Inflammatory macrophage (primary cell): ENCODE measurements at regions not wholly inside any gene's neighbourhood (a gene's known extent, or its start where the extent isn't known, plus 50 kb on each side); places are given as distances from the start of the nearest gene placed in this dataset.
"Not testable (repeated sequence)": the region's sequence is repeated elsewhere in the genome, so short reads cannot be mapped to it uniquely, and the experiment has no call there.

Source experiments
- DNase-seq, 2 donors: peaks; one replicate each; pipeline ENCODE4 v3.0.0-alpha.2; 2020 to 2022

DNA sequence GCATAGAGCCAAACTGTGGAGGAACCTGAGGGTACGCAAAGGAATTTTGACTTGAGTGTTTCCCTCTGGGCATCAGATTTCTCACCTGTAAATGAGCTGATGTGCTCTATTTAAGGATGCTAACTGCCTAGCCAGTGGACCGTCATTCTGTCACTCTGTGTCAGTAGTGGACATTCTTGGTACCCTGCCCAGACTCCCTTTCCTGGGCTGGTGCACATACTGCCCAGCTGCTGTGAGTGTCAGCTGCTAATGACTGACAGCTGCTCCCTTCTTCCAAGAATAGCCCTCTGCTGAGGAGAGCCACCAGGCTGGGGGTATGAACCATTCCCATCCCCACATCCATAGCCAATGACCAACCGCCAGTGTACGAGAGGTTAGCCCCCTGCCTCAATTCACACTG is 193.1 kb upstream of the DAB1 start:
- DNase-seq, result no peak

DNA sequence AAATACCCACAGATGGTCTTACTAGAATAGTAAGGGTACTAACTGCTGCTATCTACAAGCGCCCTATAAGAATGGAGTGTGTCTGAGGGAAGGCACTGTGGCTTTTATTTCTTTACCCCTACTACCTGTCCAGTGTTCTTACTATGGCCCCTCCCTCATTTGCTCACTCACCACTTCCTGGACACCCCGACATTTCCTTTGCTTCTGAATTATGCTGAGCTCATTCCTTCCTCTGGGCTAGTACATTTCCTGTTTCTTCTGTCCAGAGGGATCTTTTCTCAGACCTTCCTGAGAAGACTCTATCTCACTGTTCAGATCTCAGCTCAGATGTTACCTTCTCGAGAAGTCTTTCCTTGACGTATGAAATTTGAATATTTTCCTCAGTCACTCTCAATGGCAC is 192.1 kb upstream of the DAB1 start:
- DNase-seq, result no peak

- DNase-seq, result no peak
Observed at GRCh38 chr1:57612833-57613232, 189.0 kb upstream of the DAB1 start.

DNA sequence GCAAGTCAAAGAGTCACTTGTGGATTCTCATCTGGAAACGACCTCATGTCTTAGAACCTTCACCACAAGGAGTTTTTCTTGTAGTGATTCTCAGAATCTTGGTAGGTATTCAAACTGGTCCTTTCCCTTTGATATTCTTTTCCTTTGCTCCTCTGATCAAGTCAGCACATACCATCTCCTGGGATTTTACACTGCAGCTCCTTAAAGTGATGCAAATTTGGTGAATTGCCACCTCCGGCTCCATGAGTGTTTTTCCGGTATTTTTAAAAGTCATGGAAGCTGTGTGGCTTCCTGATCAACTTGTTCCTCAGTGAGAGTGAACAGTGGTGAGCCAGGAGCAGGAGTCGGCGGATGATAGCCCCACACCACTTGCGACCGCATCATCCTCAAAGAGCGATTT is 182.1 kb upstream of the DAB1 start:
- no peak for DNase-seq

GRCh38 chr1:57603696-57604095 is 179.8 kb upstream of the DAB1 start:
- DNase-seq, result no peak

GRCh38 chr1:57600424-57600823 is 176.6 kb upstream of the DAB1 start:
- DNase-seq, result no peak

GRCh38 chr1:57599236-57599994 is 175.6 kb upstream of the DAB1 start:
- no peak for DNase-seq

DNA sequence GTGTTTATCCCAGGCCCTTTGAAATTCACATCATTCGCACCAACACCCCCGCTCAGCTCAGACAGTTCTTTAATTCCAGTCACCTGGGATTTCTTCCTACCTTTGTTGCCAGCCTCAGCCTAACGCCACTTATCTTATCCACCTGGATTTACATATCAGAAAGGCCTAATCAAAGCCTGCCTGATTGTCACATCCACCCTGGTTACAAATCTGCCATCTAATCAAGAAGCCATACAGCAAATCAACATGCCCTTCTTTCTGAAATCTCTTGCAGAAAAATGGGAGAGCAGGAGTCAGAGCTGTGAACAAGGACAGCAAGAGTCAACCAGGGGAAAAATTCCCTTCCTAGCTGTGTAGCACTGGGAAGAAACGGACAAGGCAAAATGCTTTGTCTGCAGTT is 173.2 kb upstream of the DAB1 start:
- no peak for DNase-seq

DNA sequence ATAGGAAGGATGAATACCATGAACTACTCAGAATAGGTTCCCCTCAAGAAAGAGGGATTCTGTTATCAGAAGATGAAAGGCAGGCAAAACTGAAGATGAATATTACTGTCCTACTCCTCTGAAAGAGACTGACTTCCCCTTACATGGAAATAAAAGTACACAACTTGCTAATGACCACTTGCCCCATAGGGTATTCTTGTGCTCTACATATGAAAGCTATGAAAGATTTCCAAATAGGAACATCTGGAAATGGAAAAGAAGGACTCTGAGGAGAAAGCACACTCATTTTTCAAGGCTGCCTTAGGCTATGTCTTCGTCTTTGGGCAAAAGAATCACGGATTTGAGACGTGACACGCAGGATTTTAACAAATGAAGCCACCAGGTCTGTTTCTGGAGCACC is 170.1 kb upstream of the DAB1 start:
- DNase-seq, result no peak

GRCh38 chr1:57591842-57592241 is 168.0 kb upstream of the DAB1 start:
- DNase-seq, result no peak

DNA sequence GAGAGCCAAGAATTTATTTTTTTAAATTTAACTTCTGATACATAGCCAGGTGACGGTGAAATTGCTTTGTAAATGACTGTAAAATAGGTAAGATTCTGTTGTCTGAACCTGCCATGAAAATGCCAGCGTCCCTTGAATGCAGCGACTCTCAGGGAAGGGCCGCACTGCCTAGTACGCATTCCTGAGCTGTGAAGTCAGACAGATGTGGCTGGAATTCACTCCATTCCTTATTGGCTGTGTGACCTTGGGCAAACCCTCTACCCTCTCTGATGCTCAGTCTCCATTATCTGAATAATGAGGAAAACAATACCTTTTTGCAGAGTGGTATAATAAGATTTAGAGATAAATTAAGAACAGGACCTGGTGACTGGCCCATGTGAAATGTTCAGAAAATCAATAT is 167.1 kb upstream of the DAB1 start:
- no peak for DNase-seq

DNA sequence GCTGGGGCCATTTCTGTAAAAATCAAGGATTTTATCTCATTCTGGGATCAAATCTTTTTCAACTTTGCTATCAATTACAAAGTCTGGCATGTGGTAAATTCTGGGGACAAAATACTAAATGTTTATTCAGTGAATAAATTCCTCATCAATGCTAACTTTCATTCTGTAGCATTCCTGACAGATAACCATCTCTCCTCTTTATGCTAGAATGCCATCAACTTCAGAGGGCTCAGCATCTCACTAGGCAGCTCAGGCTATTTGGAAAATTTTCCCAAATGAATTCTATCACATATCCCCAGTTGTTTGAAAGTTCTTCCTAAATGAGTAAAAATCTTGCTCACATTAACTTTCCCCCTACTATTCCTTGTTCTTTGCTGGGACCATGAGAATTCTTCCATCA is 163.0 kb upstream of the DAB1 start:
- DNase-seq, result no peak

DNA sequence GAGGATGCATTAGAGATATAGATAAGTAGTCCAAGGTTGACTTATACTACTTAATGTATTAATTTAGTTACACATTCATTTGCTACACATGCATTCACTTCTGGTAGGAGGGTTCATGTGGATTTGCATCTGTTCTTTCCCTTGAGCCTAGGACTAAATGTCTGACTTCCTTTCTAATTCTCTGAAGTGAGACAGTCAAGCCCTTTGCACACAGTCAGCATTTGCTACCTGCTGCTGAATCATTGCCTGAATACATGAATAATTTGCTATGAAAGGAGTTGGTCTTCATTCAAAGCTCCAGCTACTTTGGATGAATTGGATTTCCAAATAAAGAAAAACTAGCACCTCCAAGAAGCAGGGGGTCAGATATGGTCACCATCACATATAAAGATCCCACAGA is 154.8 kb upstream of the DAB1 start:
- no peak for DNase-seq

GRCh38 chr1:57578099-57578498 is 154.2 kb upstream of the DAB1 start:
- DNase-seq, result no peak

DNA sequence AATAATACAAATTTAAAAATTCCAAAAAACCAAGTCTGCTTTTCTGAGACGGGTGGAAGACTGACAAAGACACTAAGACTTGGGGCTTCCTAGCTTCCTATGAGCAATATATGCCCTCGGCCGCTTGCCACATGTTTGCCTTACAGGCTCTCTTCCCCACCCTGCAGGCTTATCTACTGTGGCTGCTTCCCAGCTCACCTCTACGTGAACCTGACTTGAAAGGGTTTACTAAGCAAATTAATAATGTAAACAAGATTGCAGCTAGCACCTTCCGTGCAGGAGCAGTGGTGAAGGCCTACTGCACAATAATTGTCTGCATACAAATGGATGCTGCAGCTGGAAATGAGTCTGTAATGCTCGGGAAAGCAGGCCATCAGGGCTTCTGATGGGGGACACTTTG is 152.9 kb upstream of the DAB1 start:
- no peak for DNase-seq

- DNase-seq, result no peak
Observed at GRCh38 chr1:57572016-57572415, 148.2 kb upstream of the DAB1 start.

GRCh38 chr1:57558066-57558465 is 134.2 kb upstream of the DAB1 start:
- not testable (repeated sequence) for DNase-seq

- DNase-seq, result no peak
Observed at GRCh38 chr1:57553666-57554065, 129.8 kb upstream of the DAB1 start.

DNA sequence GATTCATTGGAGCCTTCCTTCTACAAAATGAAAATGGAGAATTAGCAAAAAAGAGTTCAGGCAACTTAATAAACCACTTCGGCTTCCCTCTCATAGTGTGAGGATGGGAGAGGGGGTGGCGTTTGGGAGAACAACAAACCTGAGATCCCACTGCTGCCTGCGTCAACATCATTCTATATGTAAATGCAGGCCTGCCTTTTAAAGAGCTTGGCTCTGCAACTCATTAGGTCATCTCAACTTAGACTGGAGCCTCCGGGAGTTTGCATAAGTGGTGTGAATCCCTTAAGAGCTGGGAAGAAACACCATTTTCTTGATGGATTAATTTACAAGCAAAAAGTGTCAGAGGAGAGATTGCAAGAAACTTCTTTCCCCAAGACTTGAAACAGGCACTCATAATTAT is 127.6 kb upstream of the DAB1 start:
- no peak for DNase-seq

GRCh38 chr1:57550092-57550491 is 126.2 kb upstream of the DAB1 start:
- no peak for DNase-seq

DNA sequence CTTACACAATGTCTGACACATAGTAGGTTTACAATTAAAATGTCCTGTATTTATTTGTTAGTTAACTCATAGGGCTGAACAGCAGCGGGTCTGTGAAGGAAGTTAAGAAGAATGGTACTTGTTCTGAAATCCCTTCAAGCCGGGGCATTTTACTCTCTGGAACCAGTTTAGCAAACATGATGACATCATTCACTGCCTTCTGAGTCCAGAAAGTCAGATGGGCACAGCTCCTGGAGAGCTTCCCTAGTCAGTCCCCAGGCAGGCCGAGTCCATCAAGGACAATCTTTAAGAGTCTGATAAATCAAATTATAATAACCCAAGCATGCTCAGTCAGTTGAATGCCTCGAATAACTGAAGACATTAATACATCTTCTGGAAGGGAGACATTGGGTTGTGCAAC is 125.4 kb upstream of the DAB1 start:
- no peak for DNase-seq

DNA sequence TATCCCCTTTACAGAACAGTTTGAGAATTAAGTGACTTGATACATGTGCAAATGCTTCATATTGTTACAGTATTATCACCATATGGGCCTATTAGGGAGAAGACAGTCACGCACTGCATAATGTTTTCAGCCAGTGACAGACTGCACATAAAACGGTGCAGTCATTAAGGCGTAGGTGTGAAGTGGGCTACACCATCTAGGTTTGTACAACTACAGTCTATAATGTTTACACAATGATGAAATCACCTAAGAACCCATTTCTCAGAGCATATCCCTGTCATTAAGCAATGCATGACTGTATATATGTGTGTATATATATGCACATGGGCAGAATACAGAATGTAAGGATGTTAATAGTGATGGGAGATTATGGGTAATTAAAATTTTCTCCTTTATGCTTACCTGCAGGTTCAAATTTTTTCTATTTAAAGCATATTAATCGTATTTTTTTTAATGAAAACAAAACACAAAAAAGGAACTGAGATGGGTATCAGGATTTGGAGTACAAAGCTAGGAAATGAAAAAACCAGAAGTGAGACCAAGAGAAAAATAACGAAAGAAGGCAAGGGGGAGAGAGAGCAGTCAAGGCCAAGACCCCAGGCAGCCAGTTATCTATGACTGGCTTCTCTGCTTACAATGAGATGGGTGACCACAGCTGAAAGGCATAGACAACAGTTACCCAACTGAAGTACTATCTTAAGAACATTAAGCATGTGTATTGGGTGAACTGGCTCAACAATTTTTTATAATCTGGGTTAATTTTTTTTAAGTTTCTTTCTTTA is 122.9 kb upstream of the DAB1 start:
- DNase-seq, result no peak

DNA sequence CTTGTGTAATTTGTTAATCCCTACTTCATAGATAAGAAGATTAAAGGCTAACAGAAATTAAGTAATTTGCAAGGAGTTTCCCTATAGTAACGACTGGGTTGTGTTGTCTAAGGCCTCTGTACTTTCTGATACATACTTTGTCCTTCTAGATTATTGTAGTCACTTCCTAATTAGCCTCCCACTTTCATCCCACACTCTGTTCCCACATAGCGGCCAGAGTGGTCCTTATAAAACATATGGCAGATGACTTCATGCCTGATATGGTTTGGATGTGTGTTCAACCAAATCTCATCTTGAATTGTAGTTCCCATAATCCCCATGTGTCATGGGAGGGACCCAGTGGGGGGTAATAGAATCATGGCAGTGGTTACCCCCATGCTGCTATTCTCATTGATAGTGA is 120.5 kb upstream of the DAB1 start:
- DNase-seq, result no peak

GRCh38 chr1:57536749-57537423 is 113.0 kb upstream of the DAB1 start:
- DNase-seq, result no peak
